GM19240 (cell line): ENCODE measurements at regions not wholly inside any gene's neighbourhood (a gene's known extent, or its start where the extent isn't known, plus 50 kb on each side); places are given as distances from the start of the nearest gene placed in this dataset.
"Not testable (repeated sequence)": the region's sequence is repeated elsewhere in the genome, so short reads cannot be mapped to it uniquely, and the experiment has no call there.

Experiments used
- DNase-seq: peaks from one replicate; pipeline ENCODE4 v3.0.0; 2011; ENCODE audit warnings: low spot score; ENCODE audit not compliant: insufficient read length

DNA sequence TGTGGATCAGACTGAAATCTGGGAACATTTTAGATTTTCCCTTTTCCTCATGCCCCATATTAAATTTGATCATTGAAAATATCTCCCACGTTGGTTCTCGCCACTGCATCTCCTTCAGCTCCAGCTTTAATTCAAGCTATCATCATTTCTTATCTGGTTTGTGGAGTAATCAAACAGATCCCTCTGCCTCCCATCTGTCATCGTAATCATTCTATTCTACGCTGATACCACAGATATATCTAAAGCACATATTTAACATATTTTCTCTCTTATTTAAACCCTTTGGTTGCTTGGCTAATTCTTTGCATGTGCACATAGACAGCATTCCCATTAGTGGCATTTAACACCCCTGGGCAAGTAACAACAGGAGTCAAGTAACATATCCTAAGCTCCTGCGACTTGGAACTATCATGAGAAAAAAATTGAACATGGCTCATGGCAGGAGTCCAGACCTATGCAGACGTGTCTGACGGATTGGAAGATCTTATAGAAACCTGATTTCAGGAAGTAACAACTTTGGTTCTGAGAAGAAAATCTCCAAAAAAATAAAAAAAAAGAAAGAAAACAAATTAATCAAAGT is 158.8 kb upstream of the KYNU start:
- DNase-seq: no peak

DNA sequence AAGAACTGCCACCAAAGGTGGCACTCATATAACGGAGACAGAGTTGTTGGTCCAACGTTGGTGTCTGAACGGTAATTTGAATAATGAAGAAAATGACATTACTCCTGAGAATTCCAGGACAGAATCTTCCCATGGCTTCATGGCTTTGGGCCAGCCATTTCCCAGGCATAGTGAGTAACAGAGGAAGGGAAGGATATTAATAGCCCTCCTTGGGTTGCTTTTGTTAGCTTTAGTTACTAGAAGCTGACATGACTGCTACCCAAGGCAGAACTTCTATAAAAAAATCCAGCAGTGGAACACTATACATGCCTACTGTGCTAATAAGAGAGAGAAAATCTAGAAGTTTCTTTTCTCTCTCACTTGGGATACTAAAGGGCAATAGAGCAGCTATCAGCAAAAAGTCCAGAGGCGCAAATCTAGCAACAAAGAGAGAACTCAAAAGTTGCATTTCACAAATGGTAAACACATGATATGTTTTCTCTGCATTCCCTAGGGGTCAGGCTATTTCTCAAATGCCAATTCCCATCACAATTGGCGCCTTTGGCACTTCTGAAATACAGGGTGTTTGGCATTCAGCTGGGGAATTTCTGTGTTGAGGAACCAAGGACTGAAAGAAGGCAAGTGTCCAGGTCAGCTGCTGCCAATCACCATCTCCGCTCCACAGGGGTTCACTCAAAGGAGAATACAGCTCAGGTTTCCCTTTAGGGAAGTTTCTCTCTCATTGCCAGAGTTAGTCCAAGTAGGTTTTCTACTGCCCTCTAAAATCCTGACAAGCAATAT is 160.8 kb upstream of the KYNU start:
- no peak for DNase-seq

DNA sequence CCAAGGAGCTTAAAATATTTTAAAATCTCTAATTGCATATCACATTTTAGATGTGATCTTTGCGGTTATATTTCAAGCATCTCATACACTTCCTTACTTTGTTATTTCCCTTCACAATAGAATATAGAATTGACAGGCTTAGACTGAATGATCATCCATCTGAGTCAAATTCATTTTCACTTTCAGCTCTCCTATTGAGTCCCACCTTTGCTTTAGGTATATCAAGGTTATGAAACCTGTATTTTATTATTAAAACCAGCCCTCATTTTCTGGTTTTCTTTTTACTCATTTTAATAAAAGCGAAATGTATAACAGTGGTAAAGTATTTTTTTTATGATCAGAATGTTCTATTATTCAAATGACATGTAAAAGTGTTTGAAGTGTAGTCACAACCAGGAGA is 162.9 kb upstream of the KYNU start:
- no peak for DNase-seq

DNA sequence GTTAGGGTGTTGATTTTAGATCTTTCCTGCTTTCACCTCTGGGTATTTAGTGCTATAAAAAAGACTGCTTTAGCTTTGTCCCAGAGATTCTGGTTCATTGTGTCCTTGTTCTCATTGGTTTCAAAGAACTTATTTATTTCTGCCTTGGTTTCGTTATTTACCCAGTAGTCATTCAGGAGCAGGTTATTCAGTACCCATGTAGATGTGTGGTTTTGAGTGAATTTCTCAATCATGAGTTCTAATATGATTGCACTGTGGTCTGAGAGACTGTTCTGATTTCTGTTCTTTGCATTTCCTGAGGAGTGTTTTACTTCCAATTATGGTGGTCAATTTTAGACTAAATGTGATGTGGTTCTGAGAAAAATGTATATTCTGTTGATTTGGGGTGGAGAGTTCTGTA is 167.1 kb upstream of the KYNU start:
- no peak for DNase-seq

GRCh38 chr2:142707318-142707717 is 170.1 kb upstream of the KYNU start:
- no peak for DNase-seq

DNA sequence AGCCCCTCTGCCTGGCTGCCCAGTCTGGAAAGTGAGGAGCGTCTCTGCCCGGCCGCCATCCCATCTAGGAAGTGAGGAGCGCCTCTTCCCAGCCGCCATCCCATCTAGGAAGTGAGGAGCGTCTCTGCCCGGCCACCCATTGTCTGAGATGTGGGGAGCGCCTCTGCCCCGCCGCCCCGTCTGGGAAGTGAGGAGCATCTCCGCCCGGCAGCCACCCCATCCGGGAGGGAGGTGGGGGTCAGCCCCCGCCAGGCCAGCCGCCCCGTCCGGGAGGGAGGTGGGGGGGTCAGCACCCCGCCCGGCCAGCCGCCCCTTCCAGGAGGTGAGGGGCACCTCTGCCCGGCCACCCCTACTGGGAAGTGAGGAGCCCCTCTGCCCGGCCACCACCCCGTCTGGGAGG is 175.1 kb upstream of the KYNU start:
- not testable (repeated sequence) for DNase-seq

DNA sequence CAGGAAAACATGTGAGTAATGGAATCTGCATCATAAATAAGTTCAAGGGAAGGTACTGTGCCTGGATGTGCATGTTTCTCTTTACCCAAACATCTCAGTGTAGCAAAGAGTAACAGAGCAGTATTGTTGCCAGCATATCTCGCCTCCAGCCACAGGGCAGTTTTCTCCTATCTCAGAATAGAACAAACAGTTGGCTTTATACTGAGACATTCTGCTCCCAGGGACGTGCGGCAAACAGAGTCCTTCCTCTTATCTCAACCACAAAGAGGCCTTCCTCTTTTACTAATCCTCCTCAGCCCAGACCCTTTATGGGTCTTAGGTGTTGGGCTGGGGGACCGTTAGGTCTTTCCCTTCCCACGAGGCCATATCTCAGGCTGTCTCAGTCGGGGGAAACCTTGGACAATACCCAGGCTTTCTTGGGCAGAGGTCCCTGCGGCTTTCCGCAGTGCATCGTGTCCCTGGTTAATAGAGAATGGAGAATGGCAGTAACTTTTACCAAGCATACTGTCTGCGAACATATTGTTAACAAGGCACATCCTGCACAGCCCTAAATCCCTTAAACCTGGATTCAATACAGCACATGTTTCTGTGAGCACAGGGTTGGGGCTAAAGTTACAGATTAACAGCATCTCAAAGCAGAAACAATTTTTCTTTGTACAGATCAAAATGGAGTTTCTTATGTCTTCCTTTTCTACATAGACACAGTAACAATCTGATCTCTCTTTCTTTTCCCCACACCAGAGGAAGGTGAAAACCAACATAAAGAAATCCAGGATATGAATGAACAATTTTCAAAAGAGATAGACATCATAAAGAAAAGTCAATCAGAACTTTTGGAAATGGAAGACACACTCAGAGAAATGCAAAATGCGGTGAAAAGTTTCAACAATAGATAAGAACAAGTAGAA is 181.9 kb upstream of the KYNU start:
- DNase-seq: not testable (repeated sequence)

DNA sequence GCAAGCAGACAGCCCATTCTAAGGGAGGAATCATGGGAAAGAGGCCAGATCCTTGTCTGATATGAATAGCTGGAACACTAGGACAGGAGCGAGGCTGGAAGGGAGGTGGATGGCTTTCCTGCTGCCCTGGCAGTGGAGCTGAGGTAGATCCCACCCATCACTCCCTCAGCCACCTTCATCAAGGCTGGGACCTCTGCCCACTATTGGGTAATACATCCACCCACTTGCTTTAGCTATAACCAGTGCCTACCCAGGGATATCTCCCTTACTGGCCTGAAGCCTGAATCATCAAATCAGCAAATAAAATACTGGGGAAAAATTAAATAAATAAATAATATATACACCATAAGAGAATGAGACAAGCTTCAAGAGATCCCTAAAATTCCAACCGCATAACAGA is 183.2 kb upstream of the KYNU start:
- no peak for DNase-seq

- no peak for DNase-seq
Measured at GRCh38 chr2:142693171-142693950, 184.1 kb upstream of the KYNU start.

- DNase-seq: no peak
Measured at GRCh38 chr2:142688856-142689605, 188.4 kb upstream of the KYNU start.

DNA sequence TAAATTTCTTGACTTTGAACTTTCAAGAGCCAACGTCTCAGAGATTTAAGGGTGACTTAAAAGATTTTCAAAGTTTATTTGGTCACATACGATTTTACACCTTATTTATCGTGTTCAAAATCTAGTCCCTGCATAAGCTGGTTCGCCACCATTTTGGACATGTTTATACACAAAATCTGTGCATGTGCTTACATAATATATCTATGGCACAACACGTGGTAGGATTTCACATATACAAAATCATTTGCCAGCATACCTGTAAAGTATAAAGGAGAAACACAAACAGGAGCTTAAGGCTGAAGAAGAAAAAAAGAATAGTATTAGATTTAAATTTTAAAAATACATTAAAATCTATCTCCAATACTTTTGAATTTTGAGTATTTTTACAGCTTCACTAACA is 190.0 kb upstream of the KYNU start:
- no peak for DNase-seq

DNA sequence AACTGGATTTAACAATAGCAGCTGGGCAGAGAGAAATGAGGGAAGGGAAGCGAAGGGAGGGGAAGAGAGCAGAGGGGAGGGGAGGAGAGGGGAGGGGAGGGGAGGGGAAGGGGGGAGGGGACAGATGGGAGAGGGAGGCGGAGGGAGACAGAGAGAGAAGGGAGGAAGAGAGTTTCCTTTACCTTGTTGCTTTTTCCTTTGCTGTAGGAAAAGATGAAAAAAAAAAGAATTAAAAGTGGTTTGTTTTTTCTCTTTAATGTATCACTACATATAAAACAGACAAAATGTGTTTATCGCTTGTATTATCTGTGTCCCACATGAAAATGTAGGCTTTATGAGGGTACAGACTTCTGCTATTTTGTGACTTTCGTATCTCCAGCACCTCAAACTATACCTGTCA is 190.4 kb upstream of the KYNU start:
- DNase-seq: no peak

DNA sequence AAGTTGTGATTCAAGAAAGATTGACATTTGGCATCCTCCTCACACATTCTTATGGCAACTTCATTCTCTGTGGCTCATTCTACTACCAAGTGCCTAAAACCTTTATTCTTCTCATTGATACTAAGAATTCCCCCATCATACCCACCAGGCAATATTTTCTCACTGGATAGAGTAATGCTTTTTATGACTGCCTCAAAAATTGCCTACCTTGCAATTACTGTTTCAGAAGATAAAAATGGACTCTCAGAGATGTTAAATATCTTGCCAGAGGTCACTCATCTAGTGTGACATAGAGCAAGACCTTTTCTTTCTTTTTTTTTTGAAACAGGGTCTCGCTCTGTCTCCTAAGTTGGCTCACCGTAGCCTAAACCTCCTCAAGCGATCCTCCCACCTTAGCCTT is 192.8 kb upstream of the KYNU start:
- DNase-seq: no peak

DNA sequence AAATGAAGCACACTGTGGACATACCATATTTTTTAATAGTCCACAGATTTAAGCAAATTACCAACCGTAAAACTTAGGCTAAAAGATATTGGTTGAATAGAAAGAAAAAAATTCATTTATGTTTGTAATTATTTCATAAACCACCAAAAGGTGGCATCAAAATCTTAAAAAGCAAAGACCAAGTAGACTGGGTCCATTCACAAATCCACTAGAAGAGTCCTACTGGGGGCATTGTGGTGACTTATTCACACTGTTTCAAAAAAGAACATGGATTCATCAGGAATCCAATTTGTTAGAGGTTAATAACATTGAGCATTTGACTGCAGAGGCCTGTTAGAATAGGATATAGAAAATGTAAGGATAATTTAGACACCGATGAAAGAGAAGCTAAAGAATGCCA is 194.9 kb upstream of the KYNU start:
- no peak for DNase-seq

- DNase-seq: no peak
Measured at GRCh38 chr2:142681952-142682351, 195.5 kb upstream of the KYNU start.

DNA sequence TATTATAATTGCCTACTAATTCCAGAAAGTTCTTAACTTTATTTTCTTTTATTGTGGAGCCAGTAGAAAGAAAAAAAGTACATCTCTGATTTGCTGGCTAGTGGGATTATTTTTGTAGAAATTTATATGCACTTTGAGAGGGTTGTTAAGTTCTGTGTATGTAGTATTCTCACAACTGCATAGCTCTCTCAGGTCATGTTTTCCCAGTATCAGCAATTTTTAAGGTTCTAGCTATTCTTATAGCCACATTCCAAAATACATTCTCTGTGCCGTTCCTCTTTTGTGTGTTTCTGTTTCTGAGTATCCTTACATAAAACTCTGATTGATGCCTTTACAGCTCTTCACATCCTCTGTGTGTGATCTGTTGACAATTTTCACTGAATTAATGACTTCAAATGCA is 199.3 kb upstream of the KYNU start:
- no peak for DNase-seq

DNA sequence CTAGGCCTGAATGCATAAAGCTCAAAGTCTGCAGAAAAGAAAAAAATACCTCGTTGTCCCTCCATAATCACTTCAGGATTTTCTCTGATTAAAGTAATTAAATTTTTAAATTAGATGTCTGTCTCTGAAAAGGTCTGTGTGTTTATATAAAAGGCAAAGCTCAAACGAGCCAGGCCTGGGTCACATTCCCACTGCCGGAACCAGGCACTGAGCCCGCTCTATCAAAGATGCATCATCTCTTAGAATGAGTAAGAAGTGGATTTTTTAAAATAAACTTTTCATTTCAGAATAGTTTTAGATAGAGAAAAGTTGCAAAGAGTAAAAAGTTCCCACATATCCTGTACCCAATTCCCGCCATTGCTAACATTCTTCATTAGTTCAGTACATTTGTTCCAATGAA is 202.1 kb upstream of the KYNU start:
- no peak for DNase-seq

- DNase-seq: no peak
Measured at GRCh38 chr2:142673836-142674235, 203.6 kb upstream of the KYNU start.

GRCh38 chr2:142672698-142673097 is 204.8 kb upstream of the KYNU start:
- no peak for DNase-seq

DNA sequence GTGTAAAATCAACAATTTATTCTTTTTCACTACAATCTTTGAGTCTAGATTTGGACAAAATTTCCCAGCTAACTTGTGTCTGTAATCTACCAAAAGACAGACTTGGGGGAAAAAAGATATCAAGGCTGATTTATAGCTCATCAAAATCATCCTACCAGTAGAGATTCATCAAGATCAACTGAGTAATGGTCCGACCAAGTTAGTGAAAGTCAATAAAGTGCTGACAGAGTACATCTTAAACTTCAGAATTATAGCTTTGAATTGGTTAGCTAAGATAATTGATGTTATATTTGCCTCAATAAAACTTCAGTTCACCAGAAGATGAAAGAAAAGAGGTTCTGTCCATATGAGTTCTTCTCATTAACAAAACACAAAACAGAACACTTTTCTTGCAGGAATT is 207.1 kb upstream of the KYNU start:
- no peak for DNase-seq

GRCh38 chr2:142668420-142668819 is 209.0 kb upstream of the KYNU start:
- no peak for DNase-seq
